ENCODE measurements at regions not wholly inside any gene's neighbourhood (a gene's known extent, or its start where the extent isn't known, plus 50 kb on each side); places are given as distances from the start of the nearest gene placed in this dataset.

DNA sequence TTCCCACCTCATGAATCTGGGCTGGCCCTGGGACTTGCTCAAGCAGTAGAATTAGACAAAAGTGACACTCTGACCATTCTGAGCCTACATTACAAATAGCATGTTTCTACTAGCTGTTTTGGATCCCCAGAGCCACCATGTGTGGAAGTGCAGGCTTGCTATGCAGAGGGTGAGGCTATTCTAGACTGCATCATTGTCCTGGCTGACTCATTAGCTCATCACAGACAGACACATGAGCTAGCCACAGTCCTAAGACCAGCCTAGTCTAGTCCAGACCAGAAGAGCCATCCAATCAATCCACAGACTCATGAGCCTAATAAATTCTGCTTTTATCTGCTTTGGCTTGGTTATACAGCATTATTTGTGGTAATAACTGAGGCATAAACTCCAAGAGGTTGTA is 351.9 kb downstream of the PRELID2 start:
- TF ChIP-seq CTCF (IDR thresholded peaks at IDR 0.05) (no peak), POLR2A (IDR thresholded peaks at IDR 0.05) (no peak)

Measured in stomach (tissue), 4 donors.